Stimulated activated CD4-positive, alpha-beta T cell treated with anti-CD3 and anti-CD28 coated beads, Interleukin-4, amount 100 ng/mL, for 24 hours (primary cell): ENCODE measurements at regions not wholly inside any gene's neighbourhood (a gene's known extent, or its start where the extent isn't known, plus 50 kb on each side); places are given as distances from the start of the nearest gene placed in this dataset.

Source experiments
- DNase-seq: peaks from one replicate; pipeline ENCODE4 v3.0.0-alpha.2; 2020

GRCh38 chr2:59021786-59022185 is 780.7 kb upstream of the FANCL start:
- DNase-seq = no peak

DNA sequence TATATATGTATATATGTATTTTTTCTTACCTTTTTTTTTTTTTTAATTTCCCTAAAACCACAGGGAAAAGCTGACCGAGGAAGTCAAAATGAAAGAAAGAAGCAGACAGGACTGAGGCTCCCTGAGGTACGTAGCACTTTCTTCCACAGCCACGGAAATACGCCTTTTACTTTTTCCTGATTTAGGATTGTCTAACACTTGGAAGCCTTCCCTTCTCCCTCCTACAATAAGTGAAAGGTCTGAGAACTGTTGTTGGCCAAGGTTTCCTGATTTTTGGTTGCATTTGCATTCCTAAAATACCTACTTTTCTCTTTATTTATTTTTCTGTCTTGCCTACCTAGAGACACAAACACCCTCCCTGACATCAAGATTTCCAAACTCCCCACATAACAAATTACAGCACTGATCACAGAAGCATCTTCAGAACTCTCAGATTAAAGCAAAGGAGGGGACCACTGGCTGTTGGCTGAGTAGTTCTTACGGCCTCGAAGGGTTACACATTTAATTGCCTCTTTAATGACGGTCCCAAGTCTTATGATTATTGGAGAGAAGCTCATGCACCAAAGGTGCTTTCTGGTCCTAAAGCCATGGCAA is 778.5 kb upstream of the FANCL start:
- no peak for DNase-seq

- no peak for DNase-seq
Measured at GRCh38 chr2:59018737-59019136, 777.6 kb upstream of the FANCL start.

- DNase-seq = no peak
Measured at GRCh38 chr2:59015027-59015426, 773.9 kb upstream of the FANCL start.

DNA sequence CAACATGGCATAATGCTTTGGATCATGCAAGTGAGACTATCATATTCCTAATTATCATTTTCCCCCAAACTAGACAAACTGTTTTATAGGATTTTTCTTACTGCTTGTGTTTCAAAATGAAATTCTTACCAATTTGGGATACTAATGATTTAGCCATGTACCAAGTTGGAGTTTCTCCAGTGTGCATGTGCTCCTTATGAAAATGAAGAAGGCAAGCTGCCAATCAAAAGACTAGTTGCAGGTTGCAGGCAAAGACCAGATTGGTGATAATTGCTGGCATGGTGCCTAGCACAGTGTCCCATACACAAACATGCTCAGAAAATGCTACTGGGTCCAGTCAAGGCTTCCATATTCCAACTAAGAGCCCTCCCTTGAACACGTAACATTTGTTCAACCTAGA is 771.8 kb upstream of the FANCL start:
- no peak for DNase-seq

- no peak for DNase-seq
Measured at GRCh38 chr2:59012234-59012633, 771.1 kb upstream of the FANCL start.

DNA sequence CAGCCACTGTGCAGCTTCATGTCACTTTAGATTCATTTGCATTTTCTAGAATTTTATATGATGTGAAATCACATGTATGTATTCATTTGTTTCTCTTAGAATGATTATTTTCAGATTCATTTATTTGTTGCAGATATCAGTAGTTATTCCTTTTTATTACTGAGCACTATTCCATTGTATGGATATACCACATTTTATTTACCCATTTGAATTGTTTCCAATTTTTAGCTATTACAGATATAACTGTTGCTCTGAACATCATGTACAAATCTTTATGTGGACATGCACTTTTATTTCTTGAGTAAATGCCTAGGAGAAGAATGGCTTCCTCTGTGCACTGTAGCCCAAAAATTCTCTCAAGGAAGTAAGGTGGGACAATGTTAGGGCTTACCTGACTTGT is 767.8 kb upstream of the FANCL start:
- DNase-seq = no peak

GRCh38 chr2:59005836-59006615 is 764.9 kb upstream of the FANCL start:
- no peak for DNase-seq

GRCh38 chr2:59004621-59005020 is 763.5 kb upstream of the FANCL start:
- no peak for DNase-seq

DNA sequence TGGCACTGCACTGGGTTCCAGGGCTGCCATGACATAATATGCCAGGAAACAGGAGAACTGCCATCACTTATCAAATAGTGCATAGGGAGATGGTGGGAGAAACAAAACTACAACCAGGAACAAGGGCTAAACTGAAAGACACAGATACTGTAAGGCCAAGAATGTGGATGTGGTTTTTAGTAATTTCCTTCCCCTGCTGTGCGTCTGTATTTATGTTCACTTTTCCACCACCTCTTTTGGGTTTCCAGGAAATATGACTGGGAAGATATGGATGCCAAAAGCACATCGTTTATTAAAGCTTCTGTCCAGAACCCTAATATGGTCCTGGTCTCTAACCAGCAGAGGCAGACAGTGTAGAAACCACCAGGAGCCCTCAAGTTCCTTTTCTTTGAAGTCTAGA is 759.7 kb upstream of the FANCL start:
- no peak for DNase-seq

- DNase-seq = no peak
Measured at GRCh38 chr2:58992062-58992706, 751.1 kb upstream of the FANCL start.

DNA sequence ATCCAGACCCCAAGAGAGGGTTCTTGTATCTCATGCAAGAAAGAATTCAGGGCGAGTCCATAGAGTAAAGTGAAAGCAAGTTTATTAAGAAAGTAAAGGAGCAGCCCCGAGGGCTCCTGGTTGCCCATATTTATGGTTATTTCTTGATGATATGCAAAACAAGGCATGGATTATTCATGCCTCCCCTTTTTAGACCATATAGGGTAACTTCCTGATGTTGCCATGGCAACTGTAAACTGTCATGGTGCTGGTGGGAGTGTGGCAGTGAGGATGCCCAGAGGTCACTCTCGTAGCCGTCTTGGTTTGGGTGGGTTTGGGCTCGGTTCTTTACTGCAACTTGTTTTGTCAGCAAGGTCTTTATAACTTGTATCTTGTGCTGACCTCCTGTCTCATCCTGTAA is 750.2 kb upstream of the FANCL start:
- DNase-seq = no peak

DNA sequence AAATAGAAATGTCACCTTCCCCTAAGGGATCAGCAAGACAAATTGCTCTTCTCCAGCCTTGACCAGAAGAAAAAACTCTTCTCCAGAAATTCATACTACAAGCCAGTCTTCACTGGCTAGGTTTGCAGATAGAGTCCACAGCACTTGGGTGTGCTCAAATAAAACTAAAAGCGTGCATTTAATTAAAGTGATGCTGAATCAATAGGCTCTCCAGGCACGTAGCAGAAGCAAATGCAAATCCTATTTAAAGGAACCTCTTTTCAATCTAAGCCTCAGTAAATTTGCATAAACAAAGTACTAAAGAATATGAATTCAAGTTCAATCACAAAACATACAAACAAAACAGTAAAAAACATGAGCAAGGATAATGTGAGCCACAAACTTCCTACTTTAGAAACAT is 744.4 kb upstream of the FANCL start:
- no peak for DNase-seq

GRCh38 chr2:58984731-58985130 is 743.6 kb upstream of the FANCL start:
- no peak for DNase-seq

DNA sequence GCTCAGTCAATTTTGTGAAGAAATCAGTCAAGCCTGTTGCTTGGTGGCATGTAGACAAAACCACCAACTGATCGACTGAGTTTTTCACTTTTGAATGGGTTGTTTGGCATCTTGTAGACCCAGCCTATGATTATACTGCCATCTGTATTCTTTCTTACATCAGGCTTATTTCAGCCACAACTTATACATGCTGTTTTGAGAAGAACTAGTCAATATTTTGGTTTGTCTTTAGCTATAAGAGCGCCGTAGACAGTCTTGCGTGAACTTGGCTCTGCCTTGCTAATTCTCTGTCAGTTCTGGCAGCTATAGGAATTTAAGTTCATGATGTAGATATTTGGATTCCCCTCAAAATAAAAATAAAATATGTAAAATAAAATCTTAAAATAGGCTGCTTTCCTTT is 742.0 kb upstream of the FANCL start:
- no peak for DNase-seq

DNA sequence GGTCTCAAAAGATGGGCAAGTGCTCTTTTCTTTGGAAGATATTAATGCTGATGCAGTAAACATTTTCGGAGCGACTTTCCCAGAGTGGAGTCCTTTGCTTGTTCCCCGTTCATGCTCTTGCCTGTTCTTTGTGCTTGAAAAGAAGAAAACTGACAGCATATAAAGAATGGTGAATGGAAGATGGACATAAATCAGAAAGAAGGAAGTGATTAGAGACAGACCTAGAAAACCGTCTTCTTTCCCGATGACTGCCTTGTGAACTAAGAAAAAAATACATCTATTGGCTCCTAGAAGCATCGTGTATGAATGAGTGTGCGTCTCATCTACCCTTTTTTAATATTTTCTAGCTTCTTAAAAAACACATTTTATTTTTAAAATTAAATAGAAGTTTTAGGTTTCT is 740.1 kb upstream of the FANCL start:
- DNase-seq = no peak

- no peak for DNase-seq
Measured at GRCh38 chr2:58976375-58977071, 735.4 kb upstream of the FANCL start.

DNA sequence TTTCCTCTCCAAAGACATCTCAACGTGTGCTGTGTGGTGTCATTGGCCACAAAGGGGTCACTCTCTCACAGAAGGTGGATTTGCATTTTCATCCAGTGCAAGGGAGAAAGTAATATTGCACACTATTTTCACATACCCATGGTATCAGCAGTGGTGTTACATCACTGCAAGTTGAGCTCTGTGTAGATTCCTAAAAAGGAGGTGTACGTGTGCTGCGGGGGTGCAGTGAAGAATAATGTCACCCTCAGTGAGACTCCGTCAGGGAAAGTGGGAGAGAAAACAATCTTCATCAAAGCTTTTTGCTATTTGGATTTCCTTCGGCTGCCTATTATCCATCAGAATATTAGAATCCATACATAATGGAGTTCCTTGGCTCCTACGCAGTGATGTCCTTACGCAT is 733.8 kb upstream of the FANCL start:
- DNase-seq = no peak

DNA sequence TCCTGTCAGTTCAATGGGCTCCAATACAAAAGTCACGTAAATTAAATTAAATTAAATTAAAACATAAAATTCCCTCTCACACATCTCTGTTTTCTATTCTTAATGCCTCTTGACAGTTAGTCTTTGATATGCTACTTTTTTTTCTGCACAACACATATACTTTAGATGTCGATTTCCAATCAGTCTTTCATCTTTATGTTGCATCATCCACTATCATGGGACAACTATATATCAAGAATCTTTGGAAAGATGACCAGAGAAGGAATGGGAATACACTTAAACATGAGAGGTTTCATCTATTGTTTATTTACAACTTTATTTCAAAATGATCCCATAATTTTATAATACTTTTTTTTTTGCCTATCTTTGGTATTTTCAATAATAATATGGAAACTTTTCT is 733.3 kb upstream of the FANCL start:
- no peak for DNase-seq

DNA sequence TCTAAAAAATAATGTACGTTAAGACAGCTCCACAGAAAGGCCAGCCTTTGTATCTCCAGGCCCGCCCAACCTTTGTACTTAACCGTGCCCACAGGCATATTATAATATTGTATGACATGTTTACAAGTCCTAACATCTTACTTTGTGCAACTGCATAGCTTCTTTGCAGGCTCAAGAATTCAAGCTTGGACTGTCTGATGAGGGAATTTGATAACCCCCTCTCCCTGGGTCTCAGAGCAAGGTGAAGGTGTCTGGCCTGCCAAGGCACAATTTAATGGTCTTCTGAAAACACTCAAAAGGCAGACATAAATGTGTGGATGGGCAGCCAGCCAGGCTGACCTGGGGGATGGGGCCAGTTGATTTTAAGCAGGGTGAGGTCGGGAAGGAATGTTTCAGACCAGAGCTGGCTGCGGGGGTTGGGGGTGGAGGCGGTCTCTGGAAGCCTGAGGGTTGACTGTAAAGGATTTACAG is 732.7 kb upstream of the FANCL start:
- DNase-seq = no peak

DNA sequence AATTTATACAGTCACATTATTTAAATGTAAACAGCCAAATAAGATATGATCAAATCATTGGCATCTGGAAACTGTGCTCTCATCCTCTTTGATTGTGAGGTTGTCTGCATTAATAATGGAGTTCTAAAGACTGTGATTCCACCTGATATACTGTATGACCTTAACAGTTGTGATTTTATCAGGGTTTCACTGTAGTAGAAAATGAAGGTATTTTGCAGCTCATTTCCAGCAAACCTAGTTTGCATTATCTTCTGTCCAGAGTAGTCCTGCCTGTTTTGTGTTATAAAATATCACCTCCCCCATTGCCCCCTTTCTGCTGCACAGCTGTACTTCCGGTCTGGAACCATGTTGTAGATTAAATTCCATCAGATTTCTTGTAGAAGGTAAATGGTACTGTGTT is 731.6 kb upstream of the FANCL start:
- DNase-seq = no peak

- no peak for DNase-seq
Measured at GRCh38 chr2:58971511-58972360, 730.6 kb upstream of the FANCL start.

- no peak for DNase-seq
Measured at GRCh38 chr2:58970365-58970764, 729.2 kb upstream of the FANCL start.
